ENCODE measurements at regions not wholly inside any gene's neighbourhood (a gene's known extent, or its start where the extent isn't known, plus 50 kb on each side); places are given as distances from the start of the nearest gene placed in this dataset.

- TF ChIP-seq, protein P1, sequence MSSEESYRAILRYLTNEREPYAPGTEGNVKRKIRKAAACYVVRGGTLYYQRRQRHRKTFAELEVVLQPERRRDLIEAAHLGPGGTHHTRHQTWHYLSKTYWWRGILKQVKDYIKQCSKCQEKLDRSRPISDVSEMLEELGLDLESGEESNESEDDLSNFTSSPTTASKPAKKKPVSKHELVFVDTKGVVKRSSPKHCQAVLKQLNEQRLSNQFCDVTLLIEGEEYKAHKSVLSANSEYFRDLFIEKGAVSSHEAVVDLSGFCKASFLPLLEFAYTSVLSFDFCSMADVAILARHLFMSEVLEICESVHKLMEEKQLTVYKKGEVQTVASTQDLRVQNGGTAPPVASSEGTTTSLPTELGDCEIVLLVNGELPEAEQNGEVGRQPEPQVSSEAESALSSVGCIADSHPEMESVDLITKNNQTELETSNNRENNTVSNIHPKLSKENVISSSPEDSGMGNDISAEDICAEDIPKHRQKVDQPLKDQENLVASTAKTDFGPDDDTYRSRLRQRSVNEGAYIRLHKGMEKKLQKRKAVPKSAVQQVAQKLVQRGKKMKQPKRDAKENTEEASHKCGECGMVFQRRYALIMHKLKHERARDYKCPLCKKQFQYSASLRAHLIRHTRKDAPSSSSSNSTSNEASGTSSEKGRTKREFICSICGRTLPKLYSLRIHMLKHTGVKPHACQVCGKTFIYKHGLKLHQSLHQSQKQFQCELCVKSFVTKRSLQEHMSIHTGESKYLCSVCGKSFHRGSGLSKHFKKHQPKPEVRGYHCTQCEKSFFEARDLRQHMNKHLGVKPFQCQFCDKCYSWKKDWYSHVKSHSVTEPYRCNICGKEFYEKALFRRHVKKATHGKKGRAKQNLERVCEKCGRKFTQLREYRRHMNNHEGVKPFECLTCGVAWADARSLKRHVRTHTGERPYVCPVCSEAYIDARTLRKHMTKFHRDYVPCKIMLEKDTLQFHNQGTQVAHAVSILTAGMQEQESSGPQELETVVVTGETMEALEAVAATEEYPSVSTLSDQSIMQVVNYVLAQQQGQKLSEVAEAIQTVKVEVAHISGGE (CRISPR knock-in tag; IDR thresholded peaks at IDR 0.05): no peak
- TF ChIP-seq CBX3 (IDR thresholded peaks at IDR 0.05; ENCODE audit: borderline replicate concordance, low read depth): no peak
- TF ChIP-seq GATAD2B (conservative IDR thresholded peaks at IDR 0.05; ENCODE audit: low read depth): no peak
- TF ChIP-seq EZH2 (IDR thresholded peaks at IDR 0.05; ENCODE audit: borderline replicate concordance, control insufficient read depth, low read depth, low read length): no peak
- no peak for TF ChIP-seq MYB (IDR thresholded peaks at IDR 0.05; ENCODE audit: borderline replicate concordance, low read depth, low read length)
These were observed 1451.7 kb upstream of the ADGRL3 start (continued) for GRCh38 chr4:59748433-59748832.

GRCh38 chr4:59759082-59759825 lies 1440.9 kb upstream of the ADGRL3 start:
- Histone ChIP-seq H3K4me3 (no peak overlapping the region), H3K27ac (ENCODE audit: control insufficient read depth, insufficient read depth) (no peak overlapping the region), H3K36me3 (ENCODE audit: control insufficient read depth in 2 of 2, insufficient read depth in 2 of 2, low read length in 1 of 2) (no peaks in the 10 kb centered on the region), H4K20me1 (ENCODE audit: control insufficient read depth, insufficient read depth) (no peaks in the 10 kb centered on the region), H3K79me2 (ENCODE audit: control insufficient read depth, insufficient read depth, low read length) (no peaks in the 10 kb centered on the region), H2AFZ (ENCODE audit: control insufficient read depth, low read depth, low read length) (no peak overlapping the region), H3K27me3 (replicated peaks in 1 of 2; ENCODE audit: control insufficient read depth in 2 of 2, insufficient read depth in 2 of 2, low read length in 1 of 2) (no peaks in the 10 kb centered on the region), H3K4me2 (ENCODE audit: control insufficient read depth, insufficient read depth) (no peak overlapping the region), H3K4me1 (ENCODE audit: control insufficient read depth, insufficient read depth, low read length) (no peaks in the 10 kb centered on the region), H3K9me3 (replicated peaks; ENCODE audit: control insufficient read depth, insufficient read depth, low read length) (no peaks in the 10 kb centered on the region), H3K9ac (ENCODE audit: control insufficient read depth, insufficient read depth, low read length) (no peak overlapping the region)
- intact Hi-C loops (cut with micrococcal nuclease; ENCODE audit: unreplicated experiment) (no loop called here), in situ Hi-C loops (cut with MboI) (no loop called here)
- FAIRE-seq: no peak
- ChIA-PET SMC1A (ENCODE audit: uncharacterized antibody, unreplicated experiment) (no interaction called here), CTCF (interaction anchor here (1.5 kb wide), 1 partner anchor 9 kb away, joined by 5 read pairs; no protein-coding TSS in a partner anchor), RAD21 (ENCODE audit: unreplicated experiment) (no interaction called here), POLR2A (no interaction called here)
- no peak for DNase-seq (ENCODE audit: low read depth, low spot score)
- TF ChIP-seq YBX1 (IDR thresholded peaks at IDR 0.05) (no peak), EED (IDR thresholded peaks at IDR 0.05; ENCODE audit: low read depth) (no peak), ATF3 (IDR thresholded peaks at IDR 0.05; ENCODE audit: borderline replicate concordance, extremely low read depth, low read depth, low read length) (no peak), YY1 (IDR thresholded peaks at IDR 0.05; ENCODE audit: low read depth, low read length) (no peak)
- TF ChIP-seq, protein P2, sequence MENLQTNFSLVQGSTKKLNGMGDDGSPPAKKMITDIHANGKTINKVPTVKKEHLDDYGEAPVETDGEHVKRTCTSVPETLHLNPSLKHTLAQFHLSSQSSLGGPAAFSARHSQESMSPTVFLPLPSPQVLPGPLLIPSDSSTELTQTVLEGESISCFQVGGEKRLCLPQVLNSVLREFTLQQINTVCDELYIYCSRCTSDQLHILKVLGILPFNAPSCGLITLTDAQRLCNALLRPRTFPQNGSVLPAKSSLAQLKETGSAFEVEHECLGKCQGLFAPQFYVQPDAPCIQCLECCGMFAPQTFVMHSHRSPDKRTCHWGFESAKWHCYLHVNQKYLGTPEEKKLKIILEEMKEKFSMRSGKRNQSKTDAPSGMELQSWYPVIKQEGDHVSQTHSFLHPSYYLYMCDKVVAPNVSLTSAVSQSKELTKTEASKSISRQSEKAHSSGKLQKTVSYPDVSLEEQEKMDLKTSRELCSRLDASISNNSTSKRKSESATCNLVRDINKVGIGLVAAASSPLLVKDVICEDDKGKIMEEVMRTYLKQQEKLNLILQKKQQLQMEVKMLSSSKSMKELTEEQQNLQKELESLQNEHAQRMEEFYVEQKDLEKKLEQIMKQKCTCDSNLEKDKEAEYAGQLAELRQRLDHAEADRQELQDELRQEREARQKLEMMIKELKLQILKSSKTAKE (IDR thresholded peaks at IDR 0.05; ENCODE audit: low read depth, poor library complexity, severe bottlenecking): no peak
- no peak for ATAC-seq
- WGBS (ENCODE audit: insufficient coverage, insufficient replicate concordance, low lambda C conversion rate, missing lambda C conversion rate): 25% methylated on average over 9 of the region's 9 CpGs
- BruUV-seq (replicated peaks): no TSS peak

Measured in GM12878 (cell line).